GM21825 (cell line): ENCODE measurements at regions not wholly inside any gene's neighbourhood (a gene's known extent, or its start where the extent isn't known, plus 50 kb on each side); places are given as distances from the start of the nearest gene placed in this dataset.
"Not testable (repeated sequence)": the region's sequence is repeated elsewhere in the genome, so short reads cannot be mapped to it uniquely, and the experiment has no call there.

Experiments
- ATAC-seq: cut with Tn5 transposase; IDR thresholded peaks from one replicate; pipeline ENCODE4 v1.9.1; 2021; ENCODE audit warnings: mild to moderate bottlenecking, moderate library complexity; ENCODE audit not compliant: unreplicated experiment

GRCh38 chr14:83007641-83008225 is 1474.1 kb upstream of the SEL1L start:
- no peak for ATAC-seq

GRCh38 chr14:83017296-83017695 is 1483.6 kb upstream of the SEL1L start:
- ATAC-seq, result no peak

- ATAC-seq, result no peak
Observed at GRCh38 chr14:83019744-83020414, 1486.2 kb upstream of the SEL1L start.

GRCh38 chr14:83021323-83021722 is 1487.7 kb upstream of the SEL1L start:
- no peak for ATAC-seq

- ATAC-seq, result no peak
Observed at GRCh38 chr14:83023369-83023768, 1489.7 kb upstream of the SEL1L start.

- no peak for ATAC-seq
Observed at GRCh38 chr14:83041224-83041623, 1507.6 kb upstream of the SEL1L start.

- ATAC-seq, result no peak
Observed at GRCh38 chr14:83042858-83043257, 1509.2 kb upstream of the SEL1L start.

GRCh38 chr14:83044001-83044400 is 1510.3 kb upstream of the SEL1L start:
- no peak for ATAC-seq

- ATAC-seq, result no peak
Observed at GRCh38 chr14:83047059-83047830, 1513.6 kb upstream of the SEL1L start.

GRCh38 chr14:83053022-83053710 is 1519.5 kb upstream of the SEL1L start:
- no peak for ATAC-seq

- ATAC-seq, result no peak
Observed at GRCh38 chr14:83058068-83058467, 1524.4 kb upstream of the SEL1L start.

- no peak for ATAC-seq
Observed at GRCh38 chr14:83071888-83072501, 1538.3 kb upstream of the SEL1L start.

- no peak for ATAC-seq
Observed at GRCh38 chr14:83085136-83085535, 1551.5 kb upstream of the SEL1L start.

- no peak for ATAC-seq
Observed at GRCh38 chr14:83085725-83086124, 1552.1 kb upstream of the SEL1L start.

GRCh38 chr14:83091991-83092956 is 1558.6 kb upstream of the SEL1L start:
- ATAC-seq, result not testable (repeated sequence)

- no peak for ATAC-seq
Observed at GRCh38 chr14:83096092-83096491, 1562.4 kb upstream of the SEL1L start.

GRCh38 chr14:83101846-83102245 is 1568.2 kb upstream of the SEL1L start:
- ATAC-seq, result no peak

- no peak for ATAC-seq
Observed at GRCh38 chr14:83118029-83118428, 1584.4 kb upstream of the SEL1L start.

- ATAC-seq, result no peak
Observed at GRCh38 chr14:83120187-83120586, 1586.5 kb upstream of the SEL1L start.

GRCh38 chr14:83126076-83126475 is 1592.4 kb upstream of the SEL1L start:
- no peak for ATAC-seq
